ENCODE measurements at regions not wholly inside any gene's neighbourhood (a gene's known extent, or its start where the extent isn't known, plus 50 kb on each side); places are given as distances from the start of the nearest gene placed in this dataset.

GRCh38 chr5:79865579-79865978 is 125.5 kb downstream of the MTX3 start:
- Histone ChIP-seq H2BK15ac (ENCODE audit: low read length) (no peak overlapping the region), H3K36me3 (ENCODE audit: control insufficient read depth in 2 of 4, insufficient read depth in 4 of 4, low read length in 3 of 4) (no peaks in the 10 kb centered on the region), H3K4me2 (ENCODE audit: insufficient read depth in 1 of 2, low read depth in 2 of 2, low read length in 2 of 2) (no peak overlapping the region), H3K18ac (ENCODE audit: extremely low read depth, low read length) (no peak overlapping the region), H2AFZ (ENCODE audit: low read length) (no peak overlapping the region), H3K23me2 (ENCODE audit: low read depth, low read length) (no peaks in the 10 kb centered on the region), H4K8ac (ENCODE audit: extremely low read depth, insufficient read depth, low read length) (no peak overlapping the region), H3K9ac (replicated peaks in 1 of 4; ENCODE audit: extremely low read depth in 1 of 4, low read depth in 3 of 4, low read length in 3 of 4) (no peak overlapping the region), H4K20me1 (replicated peaks in 1 of 2; ENCODE audit: control insufficient read depth in 1 of 2, insufficient read depth in 2 of 2, low read length in 2 of 2) (no peaks in the 10 kb centered on the region), H3K4ac (replicated peaks; ENCODE audit: insufficient read length, low read depth, low read length) (no peak overlapping the region), H2BK20ac (ENCODE audit: low read length) (no peak overlapping the region), H3K27me3 (replicated peaks in 1 of 4; ENCODE audit: control insufficient read depth in 3 of 4, extremely low read depth in 1 of 4, insufficient read depth in 3 of 4, low read length in 3 of 4) (no peaks in the 10 kb centered on the region), H3K14ac (ENCODE audit: insufficient read length) (no peak overlapping the region), H3K79me2 (ENCODE audit: control insufficient read depth in 1 of 2, insufficient read depth in 2 of 2, low read length in 2 of 2) (no peaks in the 10 kb centered on the region), H3K4me3 (ENCODE audit: extremely low read depth in 1 of 4, insufficient read depth in 2 of 4, low read depth in 3 of 4, low read length in 4 of 4) (no peak overlapping the region), H2BK12ac (ENCODE audit: low read depth, low read length) (no peak overlapping the region), H4K5ac (ENCODE audit: insufficient read length, low read depth, low read length) (no peak overlapping the region), H3K23ac (ENCODE audit: insufficient read length) (no peak overlapping the region), H3K9me3 (ENCODE audit: insufficient read depth in 2 of 2, low read depth in 1 of 2, low read length in 1 of 2) (no peaks in the 10 kb centered on the region), H3K4me1 (replicated peaks in 1 of 4; ENCODE audit: control insufficient read depth in 3 of 4, insufficient read depth in 4 of 4, low read length in 3 of 4) (no peaks in the 10 kb centered on the region), H3K56ac (replicated peaks; ENCODE audit: insufficient read length, low read depth, low read length) (no peak overlapping the region), H2BK120ac (replicated peaks; ENCODE audit: low read depth, low read length) (no peak overlapping the region), H2AK5ac (ENCODE audit: low read depth, low read length) (no peak overlapping the region), H4K91ac (replicated peaks; ENCODE audit: insufficient read length, low read length) (no peak overlapping the region), H3K79me1 (ENCODE audit: low read depth, low read length) (no peaks in the 10 kb centered on the region), H2BK5ac (ENCODE audit: low read depth, low read length) (no peak overlapping the region), H3K27ac (ENCODE audit: low read depth, low read length) (no peak overlapping the region)
- ChIA-PET POLR2A (ENCODE audit: partially characterized antibody) (no interaction called here), CTCF (ENCODE audit: partially characterized antibody) (interaction anchor here (1.0 to 1.5 kb wide), 2 partner anchors 9 to 218 kb away, joined by 4 read pairs; no protein-coding TSS in a partner anchor)
- DNase-seq (ENCODE audit: low read depth in 1 of 2, low spot score in 2 of 2) (no peak), FAIRE-seq (no peak)
- WGBS, 2 experiments (ENCODE audit: extremely low coverage in 1 of 2, insufficient coverage in 1 of 2, insufficient read length in 1 of 2, insufficient replicate concordance in 2 of 2, low coverage in 1 of 2, low lambda C conversion rate in 2 of 2, missing lambda C conversion rate in 1 of 2), result 90% methylated on average over 2 of the region's 2 CpGs; no CpG with 5 or more reads in 1 of the 2 experiments
- TF ChIP-seq FOSL1 (IDR thresholded peaks at IDR 0.05; ENCODE audit: insufficient read depth, low read depth, low read length) (no peak), PHF8 (conservative IDR thresholded peaks at IDR 0.05; ENCODE audit: low read depth, low read length) (no peak), KDM1A (IDR thresholded peaks at IDR 0.05; ENCODE audit: borderline replicate concordance, low read length) (no peak), MAFK (IDR thresholded peaks at IDR 0.05; ENCODE audit: low read depth, low read length) (no peak), SP1 (IDR thresholded peaks at IDR 0.05; ENCODE audit: low read depth, low read length) (no peak), CHD1 (IDR thresholded peaks at IDR 0.05; ENCODE audit: low read depth, low read length) (no peak), RXRA (IDR thresholded peaks at IDR 0.05; ENCODE audit: insufficient read depth, low read depth, low read length) (no peak), TAF7 (optimal IDR thresholded peaks at IDR 0.05; ENCODE audit: borderline replicate concordance, low read depth, low read length) (no peak), BACH1 (IDR thresholded peaks at IDR 0.05; ENCODE audit: low read length) (no peak), SP4 (IDR thresholded peaks at IDR 0.05; ENCODE audit: low read length) (no peak), RNF2 (IDR thresholded peaks at IDR 0.05; ENCODE audit: borderline replicate concordance, low read depth, low read length, missing control alignments, poor library complexity, severe bottlenecking) (no peak), KDM4A (IDR thresholded peaks at IDR 0.05; ENCODE audit: low read depth, low read length, severe bottlenecking) (no peak), ATF3 (IDR thresholded peaks at IDR 0.05; ENCODE audit: insufficient read depth, low read depth, low read length) (no peak), HDAC6 (IDR thresholded peaks at IDR 0.05; ENCODE audit: low read depth, low read length) (no peak), CBX8 (IDR thresholded peaks at IDR 0.05; ENCODE audit: borderline replicate concordance, low read depth, low read length) (no peak)
